ENCODE measurements at regions not wholly inside any gene's neighbourhood (a gene's known extent, or its start where the extent isn't known, plus 50 kb on each side); places are given as distances from the start of the nearest gene placed in this dataset.

DNA sequence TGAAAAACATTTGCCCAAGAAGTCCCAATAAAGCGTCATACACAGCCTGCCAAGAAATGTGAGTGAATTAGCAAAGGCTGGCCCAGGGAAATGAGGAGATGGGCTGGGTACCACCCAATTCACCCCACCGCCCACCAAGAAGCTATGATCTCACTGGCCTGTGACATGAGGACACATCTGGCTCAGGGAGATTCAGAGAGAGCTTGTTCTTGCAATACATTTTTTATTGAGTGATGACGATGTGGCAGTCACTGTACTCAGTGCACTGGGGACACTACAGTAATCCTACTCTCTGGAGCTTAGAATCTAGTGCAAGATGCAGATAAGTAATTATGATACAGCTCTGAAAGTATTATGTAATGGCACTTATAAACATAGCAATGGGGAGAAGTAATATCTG is 64.6 kb upstream of the IGFBP2 start:
- DNase-seq (ENCODE audit: low read depth in 2 of 2) = no peak
- TF ChIP-seq CTCF (IDR thresholded peaks at IDR 0.05; ENCODE audit: low read depth, low read length) = no peak
- H3K4me3 ChIP-seq (replicated peaks in 1 of 2; ENCODE audit: low read depth in 2 of 2, low read length in 2 of 2) = no peak overlapping the region

- DNase-seq (ENCODE audit: low read depth in 2 of 2) = no peak
- no peak for TF ChIP-seq CTCF (IDR thresholded peaks at IDR 0.05; ENCODE audit: low read depth, low read length)
- H3K4me3 ChIP-seq (replicated peaks in 1 of 2; ENCODE audit: low read depth in 2 of 2, low read length in 2 of 2) = no peak overlapping the region
These were observed 63.5 kb upstream of the IGFBP2 start for GRCh38 chr2:216569765-216570164.

- no peak for DNase-seq (ENCODE audit: low read depth in 2 of 2)
- no peak for TF ChIP-seq CTCF (IDR thresholded peaks at IDR 0.05; ENCODE audit: low read depth, low read length)
- H3K4me3 ChIP-seq (replicated peaks in 1 of 2; ENCODE audit: low read depth in 2 of 2, low read length in 2 of 2) = no peak overlapping the region
These were observed 62.9 kb upstream of the IGFBP2 start for GRCh38 chr2:216570357-216570756.

DNA sequence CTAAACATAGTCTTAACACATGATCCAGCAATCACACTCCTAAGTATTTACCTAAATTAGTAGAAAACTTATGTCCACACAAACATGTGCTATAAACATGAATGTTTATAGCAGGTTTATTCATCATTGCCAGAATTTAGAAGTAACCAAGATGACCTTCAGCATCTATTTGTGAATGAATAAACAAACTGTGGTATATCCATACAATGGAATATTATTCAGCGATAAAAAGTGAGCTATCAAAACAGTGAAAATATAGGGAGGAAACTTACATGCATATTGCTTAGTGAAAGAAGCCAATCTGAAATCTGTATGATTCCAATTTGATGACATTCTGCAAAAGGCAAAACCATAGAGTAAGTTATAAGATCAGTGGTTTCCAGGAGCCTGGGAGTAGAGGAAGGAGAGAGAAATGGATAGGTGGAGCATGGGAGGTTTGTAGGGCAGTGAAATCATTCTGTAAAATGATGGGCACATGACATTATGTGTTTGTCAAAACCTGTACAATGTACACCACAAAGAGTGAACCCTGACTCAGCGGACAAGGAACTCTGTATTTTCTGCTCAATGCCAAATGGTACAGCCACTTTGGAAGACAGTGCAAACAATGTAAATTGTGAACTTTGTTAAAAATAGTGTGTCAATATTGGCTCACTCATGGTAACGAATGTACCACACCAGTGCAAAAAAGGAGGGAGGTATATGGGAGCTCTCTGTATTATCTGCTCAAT is 61.9 kb upstream of the IGFBP2 start:
- H3K4me3 ChIP-seq (replicated peaks in 1 of 2; ENCODE audit: low read depth in 2 of 2, low read length in 2 of 2) = no peak overlapping the region
- no peak for TF ChIP-seq CTCF (IDR thresholded peaks at IDR 0.05; ENCODE audit: low read depth, low read length)
- no peak for DNase-seq (ENCODE audit: low read depth in 2 of 2)

- H3K4me3 ChIP-seq (replicated peaks in 1 of 2; ENCODE audit: low read depth in 2 of 2, low read length in 2 of 2) = no peak overlapping the region
- no peak for TF ChIP-seq CTCF (IDR thresholded peaks at IDR 0.05; ENCODE audit: low read depth, low read length)
- DNase-seq (ENCODE audit: low read depth in 2 of 2) = no peak
These were observed 61.2 kb upstream of the IGFBP2 start for GRCh38 chr2:216571909-216572513.

- TF ChIP-seq CTCF (IDR thresholded peaks at IDR 0.05; ENCODE audit: low read depth, low read length) = no peak
- DNase-seq (ENCODE audit: low read depth in 2 of 2) = peak; percentile 57 to 80
- no peak overlapping the region for H3K4me3 ChIP-seq (replicated peaks in 1 of 2; ENCODE audit: low read depth in 2 of 2, low read length in 2 of 2)
These were observed 60.3 kb upstream of the IGFBP2 start for GRCh38 chr2:216572582-216573578.
